ENCODE measurements at regions not wholly inside any gene's neighbourhood (a gene's known extent, or its start where the extent isn't known, plus 50 kb on each side); places are given as distances from the start of the nearest gene placed in this dataset.

- H3K27me3 ChIP-seq (ENCODE audit: control insufficient read depth, insufficient read depth, low read length, poor library complexity, severe bottlenecking), result no peaks in the 10 kb centered on the region
- no peak overlapping the region for H3K27ac Mint-ChIP-seq
- no peak for DNase-seq
- H3K27ac ChIP-seq (ENCODE audit: low read depth, low read length), result no peak overlapping the region
- no peak overlapping the region for H3K4me3 Mint-ChIP-seq
- H3K9me3 Mint-ChIP-seq, result no peaks in the 10 kb centered on the region
- no peaks in the 10 kb centered on the region for H3K36me3 ChIP-seq (ENCODE audit: control insufficient read depth, insufficient read depth, low read length)
- no peaks in the 10 kb centered on the region for H3K4me1 ChIP-seq (ENCODE audit: control insufficient read depth, insufficient read depth, low read length)
- TF ChIP-seq CTCF (conservative IDR thresholded peaks at IDR 0.05), result no peak
- no peaks in the 10 kb centered on the region for H3K36me3 Mint-ChIP-seq (ENCODE audit: low read depth)
- no peaks in the 10 kb centered on the region for H3K9me3 ChIP-seq (ENCODE audit: control insufficient read depth, low read length)
- H3K9ac ChIP-seq (ENCODE audit: extremely low read depth, low read length, poor library complexity, severe bottlenecking), result no peak overlapping the region
- peaks cover 30% of the 10 kb centered on the region for H3K27me3 Mint-ChIP-seq (ENCODE audit: insufficient read depth)
- H3K4me3 ChIP-seq (ENCODE audit: low read length), result no peak overlapping the region
- 89 to 100% methylated on average over 1 to 3 of the region's 4 CpGs for WGBS, 2 experiments (ENCODE audit: insufficient coverage in 1 of 2, insufficient read length in 1 of 2)
- H3K4me1 Mint-ChIP-seq, result no peaks in the 10 kb centered on the region
Observed at GRCh38 chr21:17674106-17674505, 61.4 kb upstream of the BTG3 start.

- H3K27ac ChIP-seq (ENCODE audit: low read depth, low read length), result no peak overlapping the region
- Mint-ChIP-seq H3K4me3 (no peak overlapping the region), H3K27me3 (ENCODE audit: insufficient read depth) (peaks cover 35% of the 10 kb centered on the region), H3K4me1 (no peaks in the 10 kb centered on the region), H3K9me3 (no peaks in the 10 kb centered on the region), H3K27ac (no peak overlapping the region), H3K36me3 (ENCODE audit: low read depth) (no peaks in the 10 kb centered on the region)
- H3K9me3 ChIP-seq (ENCODE audit: control insufficient read depth, low read length), result no peaks in the 10 kb centered on the region
- H3K27me3 ChIP-seq (ENCODE audit: control insufficient read depth, insufficient read depth, low read length, poor library complexity, severe bottlenecking), result no peaks in the 10 kb centered on the region
- TF ChIP-seq CTCF (conservative IDR thresholded peaks at IDR 0.05), result no peak
- no peaks in the 10 kb centered on the region for H3K4me1 ChIP-seq (ENCODE audit: control insufficient read depth, insufficient read depth, low read length)
- 68 to 74% methylated on average over 6 to 8 of the region's 11 CpGs for WGBS, 2 experiments (ENCODE audit: insufficient coverage in 1 of 2, insufficient read length in 1 of 2)
- DNase-seq, result no peak
- no peak overlapping the region for H3K4me3 ChIP-seq (ENCODE audit: low read length)
- H3K36me3 ChIP-seq (ENCODE audit: control insufficient read depth, insufficient read depth, low read length), result no peaks in the 10 kb centered on the region
- no peak overlapping the region for H3K9ac ChIP-seq (ENCODE audit: extremely low read depth, low read length, poor library complexity, severe bottlenecking)
Observed at GRCh38 chr21:17673261-17674020, 60.7 kb upstream of the BTG3 start.

- peaks cover 48% of the 10 kb centered on the region for H3K27me3 Mint-ChIP-seq (ENCODE audit: insufficient read depth)
- H3K4me1 Mint-ChIP-seq, result peaks cover 2% of the 10 kb centered on the region
Observed at GRCh38 chr21:17671733-17672132, 59.0 kb upstream of the BTG3 start.

More at GRCh38 chr21:17671733-17672132, 59.0 kb upstream of the BTG3 start:
- 52 to 54% methylated on average over 2 to 4 of the region's 4 CpGs for WGBS, 2 experiments (ENCODE audit: insufficient coverage in 1 of 2, insufficient read length in 1 of 2)
- DNase-seq, result no peak
- Mint-ChIP-seq H3K9me3 (no peaks in the 10 kb centered on the region), H3K4me3 (no peak overlapping the region), H3K36me3 (ENCODE audit: low read depth) (no peaks in the 10 kb centered on the region), H3K27ac (no peak overlapping the region)
- no peak overlapping the region for H3K4me3 ChIP-seq (ENCODE audit: low read length)
- no peaks in the 10 kb centered on the region for H3K36me3 ChIP-seq (ENCODE audit: control insufficient read depth, insufficient read depth, low read length)
- no peaks in the 10 kb centered on the region for H3K9me3 ChIP-seq (ENCODE audit: control insufficient read depth, low read length)
- no peak overlapping the region for H3K9ac ChIP-seq (ENCODE audit: extremely low read depth, low read length, poor library complexity, severe bottlenecking)
- no peaks in the 10 kb centered on the region for H3K4me1 ChIP-seq (ENCODE audit: control insufficient read depth, insufficient read depth, low read length)
- no peak for TF ChIP-seq CTCF (conservative IDR thresholded peaks at IDR 0.05)
- H3K27ac ChIP-seq (ENCODE audit: low read depth, low read length), result no peak overlapping the region
- H3K27me3 ChIP-seq (ENCODE audit: control insufficient read depth, insufficient read depth, low read length, poor library complexity, severe bottlenecking), result no peaks in the 10 kb centered on the region

Measured in endodermal cell (in vitro differentiated cells).